RWPE2 (cell line): ENCODE measurements at regions not wholly inside any gene's neighbourhood (a gene's known extent, or its start where the extent isn't known, plus 50 kb on each side); places are given as distances from the start of the nearest gene placed in this dataset.

Experiments used
- ATAC-seq: fragments of 200-7000 bp; cut with Tn5 transposase; 3 replicates; pipeline ENCODE4 v1.9.1; 2021; ENCODE audit warnings: low read depth
- DNase-seq: peaks from one replicate; pipeline ENCODE4 v3.0.0-alpha.2; 2020; ENCODE audit warnings: low spot score
- H3K27ac ChIP-seq: fragments of 450-650 bp; 2 replicates; pipeline ENCODE4 v1.5.1; 2017; ENCODE audit warnings: mild to moderate bottlenecking; ENCODE audit not compliant: poor library complexity, severe bottlenecking
- H3K27me3 ChIP-seq: fragments of 250-450 bp; sonication (Bioruptor Pico); 2 replicates; pipeline ENCODE4 v1.5.1; 2021; ENCODE audit warnings: mild to moderate bottlenecking, moderate library complexity; ENCODE audit not compliant: insufficient read depth, poor library complexity, severe bottlenecking
- H3K36me3 ChIP-seq: fragments of 250-450 bp; sonication (Bioruptor Pico); 2 replicates; pipeline ENCODE4 v1.5.1; 2020; ENCODE audit warnings: low read depth, mild to moderate bottlenecking, moderate library complexity
- H3K4me1 ChIP-seq: fragments of 250-450 bp; sonication (Bioruptor Pico); 2 replicates; pipeline ENCODE4 v1.5.1; 2021; ENCODE audit warnings: mild to moderate bottlenecking, moderate library complexity; ENCODE audit not compliant: insufficient read depth, poor library complexity, severe bottlenecking
- H3K4me3 ChIP-seq: fragments of 250-450 bp; sonication (Bioruptor Pico); 2 replicates; pipeline ENCODE4 v1.5.1; 2021; ENCODE audit warnings: mild to moderate bottlenecking, moderate library complexity; ENCODE audit not compliant: severe bottlenecking
- H3K9me3 ChIP-seq: fragments of 250-450 bp; sonication (Bioruptor Pico); 2 replicates; pipeline ENCODE4 v1.5.1; 2021; ENCODE audit warnings: mild to moderate bottlenecking, moderate library complexity; ENCODE audit not compliant: severe bottlenecking
- CTCF ChIP-seq: fragments of 450-650 bp; IDR thresholded peaks from one replicate; pipeline ENCODE4 v1.5.1; 2017; ENCODE audit warnings: mild to moderate bottlenecking, moderate library complexity; ENCODE audit not compliant: poor library complexity, severe bottlenecking

- DNase-seq = no peak
- ATAC-seq = no peak
- Histone ChIP-seq H3K27me3 (no peaks in the 10 kb centered on the region), H3K36me3 (no peaks in the 10 kb centered on the region), H3K4me1 (no peaks in the 10 kb centered on the region), H3K27ac (no peak overlapping the region), H3K4me3 (no peak overlapping the region), H3K9me3 (no peaks in the 10 kb centered on the region)
- TF ChIP-seq CTCF = no peak
Measured at GRCh38 chr11:128318856-128319474, 268.4 kb downstream of the ETS1 start.

GRCh38 chr11:128316541-128317227 is 270.7 kb downstream of the ETS1 start:
- Histone ChIP-seq H3K9me3 (no peaks in the 10 kb centered on the region), H3K27ac (no peak overlapping the region), H3K27me3 (no peaks in the 10 kb centered on the region), H3K4me3 (no peak overlapping the region), H3K4me1 (no peaks in the 10 kb centered on the region), H3K36me3 (no peaks in the 10 kb centered on the region)
- TF ChIP-seq CTCF = no peak
- ATAC-seq (no peak), DNase-seq (no peak)

GRCh38 chr11:128315933-128316332 is 271.4 kb downstream of the ETS1 start:
- no peak overlapping the region for H3K4me3 ChIP-seq
- H3K36me3 ChIP-seq = no peaks in the 10 kb centered on the region
- no peak overlapping the region for H3K27ac ChIP-seq
- DNase-seq = no peak
- H3K4me1 ChIP-seq = no peaks in the 10 kb centered on the region
- H3K27me3 ChIP-seq = no peaks in the 10 kb centered on the region
- ATAC-seq = no peak
- TF ChIP-seq CTCF = no peak
- H3K9me3 ChIP-seq = no peaks in the 10 kb centered on the region

GRCh38 chr11:128313931-128314330 is 273.4 kb downstream of the ETS1 start:
- Histone ChIP-seq H3K4me3 (no peak overlapping the region), H3K9me3 (no peaks in the 10 kb centered on the region), H3K4me1 (no peaks in the 10 kb centered on the region), H3K36me3 (no peaks in the 10 kb centered on the region), H3K27me3 (no peaks in the 10 kb centered on the region), H3K27ac (no peak overlapping the region)
- DNase-seq (no peak), ATAC-seq (no peak)
- no peak for TF ChIP-seq CTCF
